Prostate gland (tissue), 2 donors: ENCODE measurements at regions not wholly inside any gene's neighbourhood (a gene's known extent, or its start where the extent isn't known, plus 50 kb on each side); places are given as distances from the start of the nearest gene placed in this dataset.

Source experiments
- DNase-seq: peaks from one replicate; pipeline ENCODE4 v3.0.0-alpha.2; 2019; ENCODE audit warnings: low spot score
- H3K27ac ChIP-seq, 2 donors: fragments of 200-600 bp; sonication (generic); 2 replicates each; pipeline ENCODE4 v1.5.1; 2017 to 2019
- H3K27me3 ChIP-seq: fragments of 200-600 bp; sonication (generic); replicated peaks from 2 replicates; pipeline ENCODE4 v1.5.1; 2019; ENCODE audit not compliant: insufficient read depth
- H3K36me3 ChIP-seq, 2 donors: fragments of 200-600 bp; sonication (generic); 1 replicate in 1 of 2; 2 replicates in 1 of 2; pipeline versions ENCODE4 v1.5.1 to v1.8.1; 2017 to 2019
- H3K4me1 ChIP-seq: fragments of 200-600 bp; sonication (generic); replicated peaks from 2 replicates; pipeline ENCODE4 v1.5.1; 2019
- H3K4me3 ChIP-seq, 2 donors: fragments of 200-600 bp; sonication (generic); 2 replicates each; pipeline ENCODE4 v1.5.1; 2017 to 2019
- H3K9me3 ChIP-seq: fragments of 200-600 bp; sonication (generic); 2 replicates; pipeline ENCODE4 v1.5.1; 2017
- CTCF ChIP-seq, 4 experiments: fragments of 200-600 bp in 2 of 4; fragments of 450-650 bp in 2 of 4; sonication (generic) in 2 of 4; IDR thresholded peaks; 1 replicate in 3 of 4; 2 replicates in 1 of 4; pipeline ENCODE4 v1.5.1; 2016 to 2019; ENCODE audit warnings: antibody characterized with exemption in 4 of 4, mild to moderate bottlenecking in 2 of 4, moderate library complexity in 2 of 4
- POLR2A ChIP-seq: fragments of 450-650 bp; IDR thresholded peaks from one replicate; pipeline ENCODE4 v1.6.1; 2016; ENCODE audit warnings: antibody characterized with exemption, mild to moderate bottlenecking
- POLR2AphosphoS5 ChIP-seq: sonication (generic); formaldehyde crosslinking; IDR thresholded peaks from one replicate; pipeline ENCODE4 v1.6.1; 2017; ENCODE audit warnings: antibody characterized with exemption
- WGBS: methylation state at CpG from one replicate; pipeline ENCODE4 v1.1.5; 2018; 5-methylcytosine and 5-hydroxymethylcytosine counted together
- intact Hi-C: fragments of 100-400 bp; cut with DNase I; formaldehyde crosslinking; loops from one replicate; pipeline ENCODE4 v1.14.2; 2022

DNA sequence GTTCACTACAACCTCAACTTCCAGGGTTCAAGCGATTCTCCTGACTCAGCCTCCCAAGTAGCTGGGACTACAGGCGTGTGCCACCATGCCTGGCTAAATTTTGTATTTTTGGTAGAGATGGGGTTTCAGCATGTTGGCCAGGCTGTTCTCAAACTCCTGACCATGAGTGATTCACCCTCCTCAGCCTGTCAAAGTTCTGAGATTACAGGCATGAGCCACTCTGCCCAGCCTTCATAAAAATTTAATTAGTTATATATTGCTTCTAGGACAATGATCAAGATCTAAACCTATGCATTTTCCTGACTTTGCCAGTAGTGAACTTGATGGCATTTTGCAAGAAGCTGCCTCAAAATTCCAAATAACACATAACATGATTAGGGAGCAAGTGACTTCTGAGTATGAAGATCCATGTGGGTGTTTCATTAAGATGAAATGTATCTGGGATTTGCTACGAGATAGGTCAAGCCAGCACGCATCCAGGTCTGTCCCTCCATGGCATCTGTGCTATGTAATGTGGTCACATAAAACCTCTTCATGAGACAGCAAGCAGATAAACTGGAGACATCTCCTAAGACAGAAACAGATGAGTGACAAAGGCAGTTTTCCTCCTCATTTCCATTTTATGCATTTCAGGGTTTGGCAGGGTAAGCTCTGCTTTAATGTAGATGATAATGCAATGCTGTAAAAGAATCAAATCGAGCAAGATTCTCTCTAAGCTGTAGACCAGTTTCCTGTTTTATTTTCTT lies 319.4 kb upstream of the ATP2B1 start:
- no peak overlapping the region for H3K4me3 ChIP-seq
- DNase-seq = no peak
- intact Hi-C loops = no loop called here
- no peaks in the 10 kb centered on the region for H3K27me3 ChIP-seq
- TF ChIP-seq CTCF (IDR thresholded peaks at IDR 0.05) (no peak), POLR2AphosphoS5 (no peak), POLR2A (no peak)
- H3K27ac ChIP-seq = no peak overlapping the region
- H3K9me3 ChIP-seq = no peaks in the 10 kb centered on the region
- 66% methylated on average over 5 of the region's 5 CpGs for WGBS
- H3K36me3 ChIP-seq = no peaks in the 10 kb centered on the region
- no peaks in the 10 kb centered on the region for H3K4me1 ChIP-seq

DNA sequence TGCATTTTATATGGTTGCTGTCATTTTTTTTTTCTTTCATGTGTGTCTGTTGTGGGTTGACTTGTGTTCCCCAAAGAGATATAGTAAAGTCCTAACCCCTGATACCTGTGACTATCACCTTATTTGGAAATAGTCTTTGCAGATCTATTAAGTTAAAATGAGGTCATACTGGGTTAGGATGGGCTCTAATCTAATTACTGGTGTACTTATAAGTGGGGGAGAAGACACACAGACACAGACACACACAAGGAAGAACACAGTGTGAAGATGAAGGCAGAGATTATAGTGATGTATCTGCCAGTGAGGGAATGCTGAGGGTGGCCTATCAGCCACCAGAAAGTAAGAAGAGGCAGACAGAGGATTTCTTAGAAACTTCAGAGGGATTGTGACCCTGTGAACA lies 318.4 kb upstream of the ATP2B1 start:
- intact Hi-C loops = no loop called here
- no peaks in the 10 kb centered on the region for H3K36me3 ChIP-seq
- TF ChIP-seq CTCF (IDR thresholded peaks at IDR 0.05) (no peak), POLR2AphosphoS5 (no peak), POLR2A (no peak)
- no peak overlapping the region for H3K4me3 ChIP-seq
- H3K27me3 ChIP-seq = no peaks in the 10 kb centered on the region
- no peaks in the 10 kb centered on the region for H3K4me1 ChIP-seq
- no peak for DNase-seq
- H3K27ac ChIP-seq = no peak overlapping the region
- no peaks in the 10 kb centered on the region for H3K9me3 ChIP-seq

GRCh38 chr12:90026516-90026915 lies 317.9 kb upstream of the ATP2B1 start:
- 94% methylated on average over 9 of the region's 9 CpGs for WGBS
- Histone ChIP-seq H3K36me3 (no peaks in the 10 kb centered on the region), H3K27ac (no peak overlapping the region), H3K4me3 (no peak overlapping the region), H3K9me3 (no peaks in the 10 kb centered on the region), H3K4me1 (no peaks in the 10 kb centered on the region), H3K27me3 (no peaks in the 10 kb centered on the region)
- DNase-seq = no peak
- intact Hi-C loops = no loop called here
- TF ChIP-seq CTCF (IDR thresholded peaks at IDR 0.05) (no peak), POLR2AphosphoS5 (no peak), POLR2A (no peak)

DNA sequence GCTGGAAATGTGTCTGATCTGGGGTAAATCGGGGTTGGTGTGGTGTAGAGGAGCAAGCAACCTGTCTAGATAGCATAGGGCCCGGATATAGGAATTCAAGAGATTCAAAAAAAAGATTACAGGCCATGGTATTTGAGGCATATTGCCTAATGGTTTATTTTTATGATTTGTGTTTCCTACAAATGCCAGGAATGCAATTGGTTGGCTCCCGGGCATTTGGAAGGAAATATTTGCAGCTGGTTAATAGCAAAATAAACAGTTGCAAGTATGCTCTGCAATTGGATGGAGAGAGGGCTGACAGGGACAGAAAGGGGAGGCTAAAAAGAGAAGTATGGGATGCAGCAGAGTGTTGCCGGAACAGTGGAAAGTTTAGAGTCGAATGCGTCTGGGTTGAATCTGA lies 315.6 kb upstream of the ATP2B1 start:
- Histone ChIP-seq H3K9me3 (no peaks in the 10 kb centered on the region), H3K36me3 (no peaks in the 10 kb centered on the region), H3K27ac (no peak overlapping the region), H3K27me3 (no peaks in the 10 kb centered on the region), H3K4me1 (no peaks in the 10 kb centered on the region), H3K4me3 (no peak overlapping the region)
- WGBS = 60% methylated on average over 6 of the region's 6 CpGs
- intact Hi-C loops = no loop called here
- no peak for DNase-seq
- TF ChIP-seq POLR2A = no peak
- no peak for TF ChIP-seq POLR2AphosphoS5
- TF ChIP-seq CTCF (IDR thresholded peaks at IDR 0.05) = no peak

GRCh38 chr12:90023207-90023900 lies 314.7 kb upstream of the ATP2B1 start:
- Histone ChIP-seq H3K9me3 (no peaks in the 10 kb centered on the region), H3K36me3 (no peaks in the 10 kb centered on the region), H3K4me3 (no peak overlapping the region), H3K27me3 (no peaks in the 10 kb centered on the region), H3K4me1 (no peaks in the 10 kb centered on the region), H3K27ac (no peak overlapping the region)
- no peak for DNase-seq
- intact Hi-C loops = no loop called here
- 100% methylated on average over 1 of the region's 1 CpG for WGBS
- no peak for TF ChIP-seq POLR2A
- TF ChIP-seq CTCF (IDR thresholded peaks at IDR 0.05) = no peak
- no peak for TF ChIP-seq POLR2AphosphoS5
